Fibroblast of pulmonary artery (primary cell): ENCODE measurements at regions not wholly inside any gene's neighbourhood (a gene's known extent, or its start where the extent isn't known, plus 50 kb on each side); places are given as distances from the start of the nearest gene placed in this dataset.
"Not testable (repeated sequence)": the region's sequence is repeated elsewhere in the genome, so short reads cannot be mapped to it uniquely, and the experiment has no call there.

Source experiments
- DNase-seq: peaks from one replicate; pipeline ENCODE4 v3.0.0-alpha.2; 2010; ENCODE audit warnings: low read depth
- H3K4me3 ChIP-seq: replicated peaks from 2 replicates; pipeline ENCODE4 v1.5.1; 2011; ENCODE audit warnings: low read depth, mild to moderate bottlenecking, control low read depth, low read length, moderate library complexity
- CTCF ChIP-seq: IDR thresholded peaks from 2 replicates; pipeline ENCODE4 v1.5.1; 2011; ENCODE audit warnings: mild to moderate bottlenecking, control low read depth, low read length, inconsistent platforms; ENCODE audit errors: missing control alignments

GRCh38 chr1:232344791-232345399 is 285.0 kb downstream of the SIPA1L2 start:
- no peak for TF ChIP-seq CTCF
- no peak overlapping the region for H3K4me3 ChIP-seq
- no peak for DNase-seq

DNA sequence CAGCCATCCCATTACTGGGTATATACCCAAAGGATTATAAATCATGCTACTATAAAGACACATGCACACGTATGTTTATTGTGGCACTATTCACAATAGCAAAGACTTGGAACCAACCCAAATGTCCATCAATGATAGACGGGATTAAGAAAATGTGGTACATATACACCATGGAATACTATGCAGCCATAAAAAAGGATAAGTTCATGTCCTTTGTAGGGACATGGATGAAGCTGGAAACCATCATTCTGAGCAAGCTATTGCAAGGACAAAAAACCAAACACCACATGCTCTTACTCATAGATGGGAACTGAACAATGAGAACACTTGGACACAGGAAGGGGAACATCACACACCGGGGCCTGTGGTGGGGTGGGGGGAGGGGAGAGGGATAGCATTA is 285.7 kb downstream of the SIPA1L2 start:
- DNase-seq = not testable (repeated sequence)

GRCh38 chr1:232340446-232340845 is 289.5 kb downstream of the SIPA1L2 start:
- no peak overlapping the region for H3K4me3 ChIP-seq
- no peak for TF ChIP-seq CTCF
- no peak for DNase-seq

More for the DNA sequence above, 285.7 kb downstream of the SIPA1L2 start:
- not testable (repeated sequence) for H3K4me3 ChIP-seq

GRCh38 chr1:232339073-232339472 is 290.9 kb downstream of the SIPA1L2 start:
- TF ChIP-seq CTCF = no peak
- no peak for DNase-seq
- H3K4me3 ChIP-seq = no peak overlapping the region

- TF ChIP-seq CTCF = no peak
- DNase-seq = no peak
- no peak overlapping the region for H3K4me3 ChIP-seq
Observed at GRCh38 chr1:232335741-232336293, 294.1 kb downstream of the SIPA1L2 start.

DNA sequence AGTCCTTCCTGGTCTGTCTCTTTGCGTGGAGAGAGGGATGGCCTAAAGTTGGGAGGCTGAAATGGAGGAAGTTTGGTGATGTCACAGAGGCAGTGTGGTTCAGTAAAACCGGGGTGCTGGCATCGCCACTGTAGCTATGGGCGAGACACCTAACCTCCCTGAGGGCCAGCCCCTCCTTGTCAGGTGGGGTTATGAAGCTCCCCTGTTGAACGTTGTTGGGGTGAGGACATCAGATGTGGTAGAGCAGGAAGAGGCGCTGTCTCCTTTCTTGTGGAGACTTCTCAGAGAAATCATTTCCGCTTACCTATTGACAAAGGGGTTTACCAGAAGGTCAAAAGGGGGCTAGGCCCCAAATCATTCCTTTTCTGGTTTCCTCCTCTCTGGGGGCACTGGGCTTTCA is 294.7 kb downstream of the SIPA1L2 start:
- TF ChIP-seq CTCF = no peak
- H3K4me3 ChIP-seq = no peak overlapping the region
- no peak for DNase-seq

DNA sequence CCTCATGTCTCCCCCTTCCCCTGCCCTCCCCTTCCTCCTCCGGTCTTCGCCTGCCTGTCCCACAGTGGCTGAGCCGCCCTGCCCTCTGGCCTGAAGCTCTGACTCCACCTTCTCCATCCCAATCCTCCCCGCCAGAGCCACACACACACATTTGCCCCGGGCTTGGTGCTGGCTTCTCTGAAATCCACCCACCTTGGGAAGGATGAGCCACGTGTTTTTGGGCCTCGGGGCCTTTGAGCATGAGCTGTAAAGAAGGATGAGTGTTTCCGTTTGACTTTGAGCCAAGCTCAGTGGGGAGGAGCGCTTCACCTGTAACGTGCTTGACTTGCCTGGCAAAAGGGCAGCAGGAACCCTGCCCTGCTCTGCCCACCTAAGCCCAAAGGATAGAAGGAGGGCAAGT is 295.1 kb downstream of the SIPA1L2 start:
- H3K4me3 ChIP-seq = no peak overlapping the region
- TF ChIP-seq CTCF = no peak
- DNase-seq = no peak
